ENCODE measurements at regions not wholly inside any gene's neighbourhood (a gene's known extent, or its start where the extent isn't known, plus 50 kb on each side); places are given as distances from the start of the nearest gene placed in this dataset.

DNA sequence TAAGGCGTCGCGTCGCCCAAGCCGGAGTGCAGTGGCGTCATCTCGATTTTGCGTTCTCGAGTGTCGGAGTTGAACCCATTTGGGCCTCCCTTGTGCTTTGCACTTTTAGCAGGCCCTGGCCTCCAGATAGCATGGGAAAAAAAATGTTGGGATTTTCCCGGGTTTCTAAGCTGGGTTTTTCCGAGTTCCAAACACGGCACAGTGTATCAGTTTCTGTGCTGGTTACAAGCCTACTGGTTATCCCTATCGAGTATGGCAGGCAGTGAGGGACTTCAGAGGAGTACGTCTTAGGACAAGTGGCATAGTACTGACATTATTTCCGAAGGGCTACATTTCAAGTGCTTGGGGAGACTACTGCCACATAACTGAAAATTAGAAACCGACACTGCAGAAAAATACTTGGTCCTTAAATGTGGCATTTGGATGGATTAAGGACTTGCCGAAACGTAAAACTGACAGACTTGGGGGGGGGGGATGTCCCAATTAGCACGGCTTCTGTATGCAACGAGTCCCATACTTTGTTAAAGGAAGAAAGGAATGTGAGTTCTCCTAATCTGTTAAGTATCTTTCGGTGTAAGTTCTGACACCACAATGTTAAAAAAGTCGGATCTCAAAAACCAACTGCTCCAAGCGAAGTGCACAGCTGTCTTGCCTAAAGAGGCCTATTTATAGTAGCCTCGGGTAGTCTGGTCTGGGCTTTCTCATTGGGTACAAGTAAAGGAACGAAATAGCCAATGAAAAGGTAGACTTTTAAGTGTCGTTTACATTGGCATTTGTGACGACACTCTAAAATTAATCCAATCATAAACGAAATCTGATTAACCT, 70.2 kb downstream of the HFE start:
- TF ChIP-seq, protein P1, sequence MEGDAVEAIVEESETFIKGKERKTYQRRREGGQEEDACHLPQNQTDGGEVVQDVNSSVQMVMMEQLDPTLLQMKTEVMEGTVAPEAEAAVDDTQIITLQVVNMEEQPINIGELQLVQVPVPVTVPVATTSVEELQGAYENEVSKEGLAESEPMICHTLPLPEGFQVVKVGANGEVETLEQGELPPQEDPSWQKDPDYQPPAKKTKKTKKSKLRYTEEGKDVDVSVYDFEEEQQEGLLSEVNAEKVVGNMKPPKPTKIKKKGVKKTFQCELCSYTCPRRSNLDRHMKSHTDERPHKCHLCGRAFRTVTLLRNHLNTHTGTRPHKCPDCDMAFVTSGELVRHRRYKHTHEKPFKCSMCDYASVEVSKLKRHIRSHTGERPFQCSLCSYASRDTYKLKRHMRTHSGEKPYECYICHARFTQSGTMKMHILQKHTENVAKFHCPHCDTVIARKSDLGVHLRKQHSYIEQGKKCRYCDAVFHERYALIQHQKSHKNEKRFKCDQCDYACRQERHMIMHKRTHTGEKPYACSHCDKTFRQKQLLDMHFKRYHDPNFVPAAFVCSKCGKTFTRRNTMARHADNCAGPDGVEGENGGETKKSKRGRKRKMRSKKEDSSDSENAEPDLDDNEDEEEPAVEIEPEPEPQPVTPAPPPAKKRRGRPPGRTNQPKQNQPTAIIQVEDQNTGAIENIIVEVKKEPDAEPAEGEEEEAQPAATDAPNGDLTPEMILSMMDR (IDR thresholded peaks at IDR 0.05; ENCODE audit: insufficient read depth, low read length, poor library complexity, severe bottlenecking) = no peak
- peak; percentile 85 for DNase-seq (ENCODE audit: extremely low read depth, insufficient read length)
- no peaks in the 10 kb centered on the region for H3K36me3 ChIP-seq (ENCODE audit: control insufficient read depth, insufficient read depth, low read length)
- H3K4me3 ChIP-seq (replicated peaks; ENCODE audit: low read depth, low read length) = peak overlapping the region; percentile 75
- H3K27me3 ChIP-seq (replicated peaks; ENCODE audit: control insufficient read depth, insufficient read depth, low read length) = no peaks in the 10 kb centered on the region

DNA sequence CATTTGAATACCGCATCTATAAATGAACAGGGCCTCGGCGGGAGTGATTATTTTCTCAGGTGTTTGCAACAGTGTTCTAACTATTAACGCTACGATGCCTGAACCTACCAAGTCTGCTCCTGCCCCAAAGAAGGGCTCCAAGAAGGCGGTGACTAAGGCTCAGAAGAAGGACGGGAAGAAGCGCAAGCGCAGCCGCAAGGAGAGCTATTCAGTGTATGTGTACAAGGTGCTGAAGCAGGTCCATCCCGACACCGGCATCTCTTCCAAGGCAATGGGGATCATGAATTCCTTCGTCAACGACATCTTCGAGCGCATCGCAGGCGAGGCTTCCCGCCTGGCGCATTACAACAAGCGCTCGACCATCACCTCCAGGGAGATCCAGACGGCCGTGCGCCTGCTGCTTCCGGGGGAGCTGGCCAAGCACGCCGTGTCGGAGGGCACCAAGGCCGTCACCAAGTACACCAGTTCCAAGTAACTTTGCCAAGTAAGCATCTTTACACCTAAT, 70.9 kb downstream of the HFE start:
- H3K27me3 ChIP-seq (replicated peaks; ENCODE audit: control insufficient read depth, insufficient read depth, low read length) = no peaks in the 10 kb centered on the region
- no peaks in the 10 kb centered on the region for H3K36me3 ChIP-seq (ENCODE audit: control insufficient read depth, insufficient read depth, low read length)
- TF ChIP-seq, protein P1 (IDR thresholded peaks at IDR 0.05; ENCODE audit: insufficient read depth, low read length, poor library complexity, severe bottlenecking) = no peak
- H3K4me3 ChIP-seq (replicated peaks; ENCODE audit: low read depth, low read length) = peak overlapping the region; percentile 70
- DNase-seq (ENCODE audit: extremely low read depth, insufficient read length) = peak; percentile 89

GRCh38 chr6:26158581-26159356, 71.5 kb downstream of the HFE start:
- TF ChIP-seq, protein P1 (IDR thresholded peaks at IDR 0.05; ENCODE audit: insufficient read depth, low read length, poor library complexity, severe bottlenecking) = no peak
- DNase-seq (ENCODE audit: extremely low read depth, insufficient read length) = peak; percentile 76
- no peaks in the 10 kb centered on the region for H3K36me3 ChIP-seq (ENCODE audit: control insufficient read depth, insufficient read depth, low read length)
- H3K27me3 ChIP-seq (replicated peaks; ENCODE audit: control insufficient read depth, insufficient read depth, low read length) = no peaks in the 10 kb centered on the region
- H3K4me3 ChIP-seq (replicated peaks; ENCODE audit: low read depth, low read length) = peak overlapping the region; percentile 70

DNA sequence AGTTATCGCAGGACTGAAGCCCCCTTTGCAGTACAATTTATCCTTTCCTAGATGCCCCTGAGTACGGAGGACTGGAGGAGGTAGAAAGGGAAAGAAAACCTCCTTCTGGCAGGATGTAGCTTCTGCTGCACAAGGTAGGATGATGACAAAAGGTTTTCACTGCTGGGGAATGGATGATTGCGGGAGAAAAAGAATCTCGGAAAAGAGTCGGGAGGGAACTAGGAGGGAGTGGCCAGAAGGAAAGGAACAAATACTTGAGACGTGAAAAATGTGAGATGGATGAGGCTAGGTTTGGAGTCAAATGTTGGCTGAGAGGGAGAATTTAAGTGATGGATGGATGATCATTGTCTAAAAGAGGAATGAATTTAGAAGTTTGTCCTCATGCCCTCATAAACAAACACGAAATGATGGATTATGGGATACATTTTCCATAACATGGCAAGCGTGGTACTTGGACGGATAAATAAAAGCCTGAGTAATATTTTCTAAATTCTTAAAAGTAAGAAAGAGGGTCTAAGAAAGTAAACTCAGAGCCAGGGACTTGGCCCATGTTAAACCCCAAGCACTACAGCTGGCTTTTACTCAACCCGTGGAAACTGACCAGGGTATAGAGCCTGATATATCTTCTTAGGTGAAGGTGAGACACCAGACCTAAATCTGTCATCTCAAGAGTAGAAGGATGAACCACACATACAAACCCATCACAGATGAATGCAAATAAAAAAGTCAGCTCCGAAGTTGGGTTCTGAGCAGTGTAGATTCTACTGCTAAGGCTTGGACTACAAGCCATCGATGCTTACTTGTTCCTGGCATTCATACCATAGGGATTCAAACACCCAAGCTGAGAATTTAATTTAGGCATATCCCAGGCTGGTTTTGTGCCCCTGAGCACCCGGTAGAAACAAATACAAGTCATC, 72.4 kb downstream of the HFE start:
- H3K36me3 ChIP-seq (ENCODE audit: control insufficient read depth, insufficient read depth, low read length) = peaks cover 3% of the 10 kb centered on the region; the same call in 1 of the 2 replicates
- TF ChIP-seq, protein P1 (IDR thresholded peaks at IDR 0.05; ENCODE audit: insufficient read depth, low read length, poor library complexity, severe bottlenecking) = no peak
- peak; percentile 43 for DNase-seq (ENCODE audit: extremely low read depth, insufficient read length)
- H3K27me3 ChIP-seq (replicated peaks; ENCODE audit: control insufficient read depth, insufficient read depth, low read length) = no peaks in the 10 kb centered on the region
- peak overlapping the region; percentile 70 for H3K4me3 ChIP-seq (replicated peaks; ENCODE audit: low read depth, low read length)

GRCh38 chr6:26161322-26161721, 74.1 kb downstream of the HFE start:
- no peak for DNase-seq (ENCODE audit: extremely low read depth, insufficient read length)
- TF ChIP-seq, protein P1 (IDR thresholded peaks at IDR 0.05; ENCODE audit: insufficient read depth, low read length, poor library complexity, severe bottlenecking) = no peak
- Histone ChIP-seq H3K36me3 (ENCODE audit: control insufficient read depth, insufficient read depth, low read length) (peaks cover 3% of the 10 kb centered on the region; the same call in 1 of the 2 replicates), H3K4me3 (replicated peaks; ENCODE audit: low read depth, low read length) (no peak overlapping the region), H3K27me3 (replicated peaks; ENCODE audit: control insufficient read depth, insufficient read depth, low read length) (no peaks in the 10 kb centered on the region)
